Mesenchymal stem cell (in vitro differentiated cells and primary cell): ENCODE measurements at regions not wholly inside any gene's neighbourhood (a gene's known extent, or its start where the extent isn't known, plus 50 kb on each side); places are given as distances from the start of the nearest gene placed in this dataset.

Source experiments
- DNase-seq: peaks from one replicate; pipeline ENCODE4 v3.0.0-alpha.2; 2013
- H2AFZ ChIP-seq: one replicate; pipeline ENCODE4 v1.6.1; 2013; ENCODE audit warnings: low read depth, mild to moderate bottlenecking, control low read depth, inconsistent platforms, low read length, moderate library complexity
- H2AK5ac ChIP-seq: 2 replicates; pipeline ENCODE4 v1.6.1; 2013; ENCODE audit warnings: low read length, moderate library complexity, mild to moderate bottlenecking, inconsistent platforms; ENCODE audit not compliant: severe bottlenecking
- H2BK120ac ChIP-seq: one replicate; pipeline ENCODE4 v1.6.1; 2013; ENCODE audit warnings: low read depth, mild to moderate bottlenecking, inconsistent platforms, low read length, moderate library complexity
- H2BK12ac ChIP-seq, 2 experiments: one replicate each; pipeline ENCODE4 v1.6.1; 2013; ENCODE audit warnings: inconsistent platforms in 2 of 2, low read length in 2 of 2, mild to moderate bottlenecking in 2 of 2, moderate library complexity in 2 of 2, control low read depth in 1 of 2
- H2BK15ac ChIP-seq: one replicate; pipeline ENCODE4 v1.6.1; 2013; ENCODE audit warnings: mild to moderate bottlenecking, low read depth, inconsistent platforms; ENCODE audit not compliant: poor library complexity, severe bottlenecking
- H2BK5ac ChIP-seq: 2 replicates; pipeline ENCODE4 v1.6.1; 2013; ENCODE audit warnings: low read depth, mild to moderate bottlenecking, low read length, control low read depth, inconsistent platforms; ENCODE audit not compliant: poor library complexity, severe bottlenecking
- H3K14ac ChIP-seq, 2 experiments: one replicate each; pipeline ENCODE4 v1.6.1; 2013; ENCODE audit warnings: inconsistent platforms in 2 of 2, low read length in 2 of 2, control low read depth in 1 of 2, mild to moderate bottlenecking in 1 of 2, moderate library complexity in 1 of 2
- H3K18ac ChIP-seq, 2 experiments: one replicate each; pipeline ENCODE4 v1.6.1; 2013; ENCODE audit warnings: inconsistent platforms in 2 of 2, low read length in 2 of 2, control low read depth in 1 of 2, low read depth in 1 of 2, mild to moderate bottlenecking in 1 of 2
- H3K23ac ChIP-seq, 2 experiments: one replicate each; pipeline ENCODE4 v1.6.1; 2013; ENCODE audit warnings: inconsistent platforms in 2 of 2, low read length in 2 of 2, mild to moderate bottlenecking in 2 of 2, moderate library complexity in 2 of 2, control low read depth in 1 of 2
- H3K27ac ChIP-seq: 2 replicates; pipeline ENCODE4 v1.5.1; 2013; ENCODE audit warnings: mild to moderate bottlenecking, moderate library complexity, low read length, control low read depth, inconsistent platforms; ENCODE audit not compliant: poor library complexity, severe bottlenecking
- H3K27me3 ChIP-seq, 2 experiments: 2 replicates each; pipeline versions ENCODE4 v1.6.1 to v1.7.0; 2013; ENCODE audit warnings: low read length in 2 of 2, mild to moderate bottlenecking in 2 of 2, moderate library complexity in 2 of 2, control low read depth in 1 of 2, inconsistent platforms in 1 of 2; ENCODE audit not compliant: control insufficient read depth in 1 of 2, insufficient read depth in 1 of 2
- H3K36me3 ChIP-seq, 2 experiments: 2 replicates each; pipeline versions ENCODE4 v1.6.1 to v1.7.0; 2013; ENCODE audit warnings: low read length in 2 of 2, control low read depth in 1 of 2, inconsistent platforms in 1 of 2, low read depth in 1 of 2, mild to moderate bottlenecking in 1 of 2; ENCODE audit not compliant: insufficient read depth in 2 of 2, control insufficient read depth in 1 of 2
- H3K4ac ChIP-seq, 2 experiments: one replicate each; pipeline ENCODE4 v1.6.1; 2013; ENCODE audit warnings: inconsistent platforms in 2 of 2, low read length in 2 of 2, mild to moderate bottlenecking in 2 of 2, moderate library complexity in 2 of 2, control low read depth in 1 of 2, low read depth in 1 of 2
- H3K4me1 ChIP-seq: 2 replicates; pipeline ENCODE4 v1.6.1; 2013; ENCODE audit warnings: low read depth, low read length, control low read depth; ENCODE audit not compliant: control insufficient read depth, insufficient read depth
- H3K4me2 ChIP-seq: 2 replicates; pipeline ENCODE4 v1.6.1; 2013; ENCODE audit warnings: low read length, mild to moderate bottlenecking, inconsistent platforms; ENCODE audit not compliant: poor library complexity, severe bottlenecking
- H3K4me3 ChIP-seq, 2 experiments: 2 replicates each; pipeline versions ENCODE4 v1.5.1 to v1.7.0; 2013; ENCODE audit warnings: low read length in 2 of 2, mild to moderate bottlenecking in 2 of 2, control low read depth in 1 of 2, low read depth in 1 of 2; ENCODE audit not compliant: insufficient read depth in 1 of 2
- H3K79me1 ChIP-seq: replicated peaks from 2 replicates; pipeline ENCODE4 v1.6.1; 2013; ENCODE audit warnings: mild to moderate bottlenecking, control low read depth, low read length, inconsistent platforms; ENCODE audit not compliant: poor library complexity, severe bottlenecking
- H3K9ac ChIP-seq: 2 replicates; pipeline ENCODE4 v1.7.0; 2013; ENCODE audit warnings: mild to moderate bottlenecking, low read length, moderate library complexity
- H3K9me3 ChIP-seq: 2 replicates; pipeline ENCODE4 v1.7.0; 2013; ENCODE audit warnings: mild to moderate bottlenecking, low read length; ENCODE audit not compliant: control insufficient read depth
- H4K8ac ChIP-seq: one replicate; pipeline ENCODE4 v1.6.1; 2013; ENCODE audit warnings: inconsistent platforms, mild to moderate bottlenecking, low read length, moderate library complexity
- H4K91ac ChIP-seq: one replicate; pipeline ENCODE4 v1.6.1; 2013; ENCODE audit warnings: mild to moderate bottlenecking, low read length, inconsistent platforms
- WGBS: methylation state at CpG from one replicate; pipeline ENCODE4 v1.1.7; 2013; ENCODE audit warnings: mixed read lengths; 5-methylcytosine and 5-hydroxymethylcytosine counted together

DNA sequence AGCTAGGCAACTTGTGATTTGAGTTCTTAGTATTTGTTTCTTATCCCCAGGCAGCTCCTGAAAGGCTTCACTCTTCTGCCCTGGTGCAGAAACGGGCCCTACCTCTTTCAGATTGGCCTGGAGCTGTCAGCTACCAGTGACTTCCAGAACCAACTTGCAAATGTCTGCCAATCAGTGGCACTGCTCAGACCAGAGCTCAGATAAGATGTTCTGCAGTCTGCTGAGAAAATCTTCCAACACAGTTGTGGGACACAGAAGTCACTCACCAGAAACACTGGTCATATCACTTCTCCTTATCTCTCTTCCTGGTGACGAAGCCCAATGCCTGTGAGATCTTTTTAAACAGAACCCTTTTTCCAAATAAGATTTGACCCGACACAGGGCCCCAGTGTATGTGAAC, 81.9 kb upstream of the DUSP5 start:
- H3K27ac ChIP-seq = no peak overlapping the region
- H3K4me2 ChIP-seq = no peak overlapping the region
- peaks cover 23% of the 10 kb centered on the region for H3K4me1 ChIP-seq
- WGBS = 62% methylated on average over 2 of the region's 3 CpGs
- no peak overlapping the region for H2BK120ac ChIP-seq
- H3K14ac ChIP-seq = no peak overlapping the region
- no peaks in the 10 kb centered on the region for H3K27me3 ChIP-seq
- H3K4ac ChIP-seq = no peak overlapping the region
- no peaks in the 10 kb centered on the region for H3K9me3 ChIP-seq
- H3K4me3 ChIP-seq = no peak overlapping the region
- no peak overlapping the region for H2BK5ac ChIP-seq
- no peak overlapping the region for H2AFZ ChIP-seq
- H2AK5ac ChIP-seq = peak overlapping the region; percentile 23
- no peaks in the 10 kb centered on the region for H3K79me1 ChIP-seq
- H4K91ac ChIP-seq = no peak overlapping the region
- no peak overlapping the region for H2BK12ac ChIP-seq
- no peak overlapping the region for H3K23ac ChIP-seq
- H3K9ac ChIP-seq = no peak overlapping the region
- no peak for DNase-seq
- H3K36me3 ChIP-seq = no peaks in the 10 kb centered on the region
- H2BK15ac ChIP-seq = no peak overlapping the region
- H4K8ac ChIP-seq = no peak overlapping the region
- no peak overlapping the region for H3K18ac ChIP-seq

DNA sequence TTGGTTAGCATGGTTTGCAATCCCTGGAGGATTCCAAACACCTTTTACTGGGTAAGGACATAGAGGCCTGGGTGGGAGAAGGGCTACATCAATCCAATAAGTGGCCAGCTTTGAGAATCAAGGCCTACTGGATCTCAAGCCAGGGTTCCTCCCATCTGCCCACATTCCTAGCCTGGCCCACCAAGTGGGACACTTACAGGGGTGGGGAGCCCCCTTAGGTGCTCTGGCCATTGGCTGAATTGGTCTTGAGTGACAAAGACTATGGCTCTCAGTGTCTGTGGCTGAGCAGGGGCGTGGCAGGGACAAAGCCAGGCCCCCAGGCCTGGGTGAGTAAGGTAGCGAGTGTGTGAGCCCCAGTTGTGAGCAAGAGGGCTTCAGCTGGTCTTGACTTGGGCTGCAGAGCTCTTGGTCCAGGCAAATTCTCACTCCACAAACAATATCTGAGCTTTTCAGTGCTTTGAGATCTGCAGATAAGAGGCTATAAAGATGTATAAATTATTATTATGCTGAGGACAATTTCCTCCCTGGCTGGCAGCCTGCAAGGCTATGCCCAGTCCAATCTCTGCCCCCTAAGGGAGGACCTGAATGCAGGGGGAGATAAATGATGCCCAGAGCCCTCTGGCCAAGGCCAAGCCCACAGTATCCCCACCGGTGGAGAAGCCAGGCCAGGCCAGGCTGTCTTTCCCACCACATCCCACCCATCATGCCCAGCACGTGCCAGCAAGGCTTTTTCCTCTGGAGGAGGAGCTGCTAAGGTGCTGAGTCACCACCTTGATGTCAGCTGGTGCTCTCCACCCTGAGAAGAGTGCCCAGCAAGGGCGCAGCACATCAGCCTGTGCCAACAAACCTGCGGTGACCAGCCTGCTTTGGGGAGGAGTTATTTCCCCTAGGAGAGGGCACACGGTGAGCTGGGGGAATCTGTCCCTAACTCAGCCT, 80.7 kb upstream of the DUSP5 start:
- no peak overlapping the region for H3K9ac ChIP-seq
- no peak overlapping the region for H2BK15ac ChIP-seq
- WGBS = 93% methylated on average over 7 of the region's 7 CpGs
- peak overlapping the region in 1 of 2 experiments; percentile 1 for H3K23ac ChIP-seq
- H3K27me3 ChIP-seq = no peaks in the 10 kb centered on the region
- no peak overlapping the region for H3K27ac ChIP-seq
- peak overlapping the region; percentile 9 to 41 for H3K18ac ChIP-seq
- no peak overlapping the region for H2BK120ac ChIP-seq
- no peak overlapping the region for H3K4me3 ChIP-seq
- peak overlapping the region; percentile 64 for H2AK5ac ChIP-seq
- no peaks in the 10 kb centered on the region for H3K36me3 ChIP-seq
- H4K91ac ChIP-seq = peak overlapping the region; percentile 60
- H3K14ac ChIP-seq = peak overlapping the region in 1 of 2 experiments; percentile 46
- no peak overlapping the region for H3K4me2 ChIP-seq
- peak overlapping the region; percentile 42 to 49 for H2BK12ac ChIP-seq
- H3K4ac ChIP-seq = peak overlapping the region in 1 of 2 experiments; percentile 24
- H2AFZ ChIP-seq = no peak overlapping the region
- no peak overlapping the region for H2BK5ac ChIP-seq
- peak overlapping the region; percentile 49 for H4K8ac ChIP-seq
- peaks cover 21% of the 10 kb centered on the region for H3K4me1 ChIP-seq
- DNase-seq = no peak
- H3K79me1 ChIP-seq = no peaks in the 10 kb centered on the region
- H3K9me3 ChIP-seq = no peaks in the 10 kb centered on the region

DNA sequence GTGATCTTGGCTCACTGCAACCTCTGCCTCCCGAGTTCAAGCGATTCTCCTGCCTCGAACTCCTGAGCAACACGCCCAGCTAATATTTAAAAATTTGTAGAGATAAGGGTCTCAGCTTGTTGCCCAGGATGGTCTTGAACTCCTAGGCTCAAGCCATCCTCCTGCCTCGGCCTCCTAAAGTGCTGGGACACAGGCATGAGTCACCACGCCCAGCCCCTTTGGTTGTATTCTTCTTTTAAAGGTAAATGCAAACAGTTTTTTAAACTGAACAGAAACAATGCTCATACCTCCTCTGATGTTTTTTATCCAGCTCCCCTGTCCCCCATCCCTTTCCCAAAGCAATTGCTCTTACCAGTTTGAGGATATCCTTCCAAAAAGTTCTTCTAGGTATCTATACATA, 79.5 kb upstream of the DUSP5 start:
- no peak overlapping the region for H2BK15ac ChIP-seq
- H3K14ac ChIP-seq = no peak overlapping the region
- no peak overlapping the region for H2AFZ ChIP-seq
- H3K23ac ChIP-seq = no peak overlapping the region
- H3K36me3 ChIP-seq = no peaks in the 10 kb centered on the region
- no peak overlapping the region for H3K4me3 ChIP-seq
- no peak overlapping the region for H3K4me2 ChIP-seq
- H4K8ac ChIP-seq = no peak overlapping the region
- no peaks in the 10 kb centered on the region for H3K9me3 ChIP-seq
- no peak overlapping the region for H3K9ac ChIP-seq
- H3K18ac ChIP-seq = no peak overlapping the region
- DNase-seq = no peak
- no peak overlapping the region for H4K91ac ChIP-seq
- no peak overlapping the region for H2BK120ac ChIP-seq
- no peaks in the 10 kb centered on the region for H3K27me3 ChIP-seq
- no peaks in the 10 kb centered on the region for H3K79me1 ChIP-seq
- H2BK5ac ChIP-seq = no peak overlapping the region
- no peak overlapping the region for H2AK5ac ChIP-seq
- H3K4me1 ChIP-seq = peaks cover 26% of the 10 kb centered on the region
- WGBS = 74% methylated on average over 6 of the region's 6 CpGs
- H3K4ac ChIP-seq = no peak overlapping the region
- H2BK12ac ChIP-seq = no peak overlapping the region
- no peak overlapping the region for H3K27ac ChIP-seq

DNA sequence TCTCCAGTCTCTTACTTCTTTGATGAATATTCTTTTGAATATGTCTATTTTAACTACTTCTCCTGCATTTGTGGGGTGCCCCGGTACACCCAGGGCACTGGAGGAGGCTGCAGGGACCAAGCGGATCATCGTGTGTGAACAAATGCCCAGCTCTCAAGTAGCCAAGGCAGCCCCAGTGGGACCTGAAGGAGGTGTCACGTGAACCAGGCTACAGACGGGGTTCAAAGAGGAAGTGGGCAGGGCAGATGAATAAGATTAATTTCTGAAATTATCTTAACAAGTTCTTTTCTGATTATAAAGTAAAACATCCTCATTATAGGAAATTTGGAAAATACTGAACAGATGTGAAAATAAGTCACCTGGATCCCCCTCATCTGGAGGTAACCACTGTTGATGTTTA, 78.4 kb upstream of the DUSP5 start:
- no peak overlapping the region for H4K91ac ChIP-seq
- DNase-seq = no peak
- no peak overlapping the region for H2BK12ac ChIP-seq
- no peak overlapping the region for H3K23ac ChIP-seq
- H2BK120ac ChIP-seq = no peak overlapping the region
- H4K8ac ChIP-seq = no peak overlapping the region
- 98% methylated on average over 3 of the region's 5 CpGs for WGBS
- no peak overlapping the region for H2AFZ ChIP-seq
- no peaks in the 10 kb centered on the region for H3K79me1 ChIP-seq
- no peak overlapping the region for H3K27ac ChIP-seq
- H2BK5ac ChIP-seq = no peak overlapping the region
- peaks cover 24% of the 10 kb centered on the region for H3K4me1 ChIP-seq
- H3K36me3 ChIP-seq = no peaks in the 10 kb centered on the region
- H3K27me3 ChIP-seq = no peaks in the 10 kb centered on the region
- H3K14ac ChIP-seq = no peak overlapping the region
- H3K4ac ChIP-seq = no peak overlapping the region
- no peak overlapping the region for H3K18ac ChIP-seq
- H3K9me3 ChIP-seq = no peaks in the 10 kb centered on the region
- H2AK5ac ChIP-seq = no peak overlapping the region
- no peak overlapping the region for H3K4me2 ChIP-seq
- H3K9ac ChIP-seq = no peak overlapping the region
- no peak overlapping the region for H2BK15ac ChIP-seq
- no peak overlapping the region for H3K4me3 ChIP-seq
